ENCODE measurements at regions not wholly inside any gene's neighbourhood (a gene's known extent, or its start where the extent isn't known, plus 50 kb on each side); places are given as distances from the start of the nearest gene placed in this dataset.

DNA sequence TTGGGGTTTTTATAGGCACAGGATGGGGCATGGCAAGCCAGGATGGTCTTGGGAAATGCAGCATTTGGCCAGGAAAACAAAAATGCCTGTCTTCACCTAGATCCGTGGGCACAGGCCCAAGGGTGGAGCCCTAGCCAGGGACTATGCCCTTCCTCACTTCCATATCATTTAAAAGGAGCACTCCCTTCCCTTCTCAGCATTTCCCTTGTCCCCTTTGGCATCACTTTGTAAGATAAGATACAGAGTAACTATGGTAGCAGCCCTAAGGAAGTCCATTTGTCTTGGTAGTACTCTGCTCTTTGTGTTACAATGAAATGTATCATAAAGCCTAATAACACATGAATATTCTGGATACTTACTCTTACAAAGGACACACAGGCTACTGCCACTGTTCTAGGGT, 1092.6 kb upstream of the TENM4 start:
- no peak for DNase-seq

DNA sequence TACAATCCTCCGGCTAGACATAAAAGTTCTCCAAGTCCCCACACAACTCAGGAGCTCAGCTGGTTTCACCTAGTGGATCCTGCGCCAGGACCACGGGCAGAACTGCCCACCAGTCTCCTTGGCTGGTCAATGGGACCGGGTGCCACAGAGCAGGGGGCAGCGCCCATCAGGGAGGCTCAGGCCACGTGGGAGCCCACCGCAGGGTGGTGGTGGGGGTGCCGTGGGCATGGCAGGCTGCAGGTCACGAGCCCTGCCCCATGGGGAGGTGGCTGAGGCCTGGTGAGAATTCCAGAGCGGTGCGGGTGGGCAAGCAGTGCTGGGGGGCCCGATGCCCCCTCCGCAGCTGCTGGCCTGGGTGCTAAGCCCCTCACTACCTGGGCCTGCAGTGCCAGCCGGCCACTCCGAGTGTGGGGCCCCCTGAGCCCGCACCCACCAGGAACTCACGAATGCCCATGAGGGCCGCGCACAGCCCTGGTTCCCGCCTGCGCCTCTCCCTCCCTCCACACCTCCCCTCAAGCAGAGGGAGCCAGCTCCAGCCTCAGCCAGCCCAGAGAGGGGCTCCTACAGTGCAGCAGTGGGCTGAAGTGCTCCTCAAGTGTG, 1091.9 kb upstream of the TENM4 start:
- DNase-seq = no peak

DNA sequence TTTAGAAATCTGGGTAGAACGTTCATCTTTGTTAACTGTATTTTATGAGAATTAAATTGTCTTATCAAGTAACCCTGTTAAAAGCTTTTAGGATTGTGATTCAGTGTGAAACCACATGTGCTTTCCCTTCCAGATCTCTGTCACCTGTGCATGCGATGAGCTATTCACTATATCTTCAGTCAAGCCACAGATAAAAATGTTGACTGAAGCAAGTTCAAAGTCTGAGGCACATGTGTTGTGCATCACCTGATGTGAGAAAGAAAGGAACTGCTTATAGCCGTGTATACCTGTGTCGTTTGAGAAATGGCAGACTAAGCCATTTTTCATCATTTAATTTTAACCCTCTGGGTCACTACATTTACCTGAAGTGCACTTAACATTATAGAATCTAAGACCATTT, 1088.9 kb upstream of the TENM4 start:
- no peak for DNase-seq

DNA sequence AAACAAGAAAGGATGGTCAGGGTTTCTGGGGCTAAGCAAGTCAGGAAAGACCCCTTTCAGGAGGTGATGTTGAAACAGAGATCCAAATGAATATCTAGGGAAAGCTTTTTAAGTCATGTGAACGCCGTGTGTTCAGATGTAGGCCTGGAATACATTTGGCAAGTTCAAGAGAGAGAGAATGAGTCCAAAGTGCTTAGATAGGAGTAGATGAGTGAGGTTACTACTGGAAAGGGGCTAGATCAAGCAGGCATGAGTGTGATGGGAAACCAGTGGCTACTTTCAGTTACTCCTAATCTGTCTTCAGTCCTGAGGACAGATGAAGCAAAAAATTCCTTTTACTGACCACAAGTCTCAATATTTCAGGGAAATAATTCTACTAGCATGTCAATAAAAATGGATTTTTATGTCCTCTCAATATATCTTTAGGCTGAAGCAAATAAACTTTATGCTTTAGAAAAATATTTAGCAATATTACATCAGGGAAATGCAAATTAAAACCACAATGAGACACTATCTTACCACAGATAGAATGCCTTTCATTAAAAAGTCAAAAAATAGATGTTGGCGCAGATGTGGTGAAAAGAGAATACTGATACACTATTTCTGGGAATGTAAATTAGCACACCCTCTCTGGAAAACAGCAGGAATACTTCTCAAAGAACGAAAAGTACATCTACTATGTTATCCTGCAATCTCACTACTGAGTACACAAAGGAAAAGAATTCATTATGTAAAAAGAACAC, 1085.0 kb upstream of the TENM4 start:
- DNase-seq = no peak

DNA sequence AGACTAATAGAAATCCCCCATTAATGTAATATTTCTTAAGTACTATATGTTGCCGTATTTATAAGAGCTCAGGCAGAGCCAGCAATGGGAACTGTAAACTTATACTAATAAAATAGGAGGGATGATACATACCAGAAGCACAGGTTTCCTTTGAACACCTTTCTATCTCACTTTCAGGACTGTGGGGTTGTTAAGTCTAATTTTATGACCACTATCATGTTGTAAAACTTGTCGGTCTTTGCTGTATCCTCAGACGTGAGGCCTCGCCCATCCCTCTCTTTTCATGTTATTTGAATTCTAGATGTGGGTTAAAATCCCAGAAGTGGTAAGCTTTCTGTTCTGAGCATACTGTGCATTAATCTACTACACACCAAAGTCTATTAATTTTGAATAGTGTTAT, 1083.5 kb upstream of the TENM4 start:
- DNase-seq = no peak

DNA sequence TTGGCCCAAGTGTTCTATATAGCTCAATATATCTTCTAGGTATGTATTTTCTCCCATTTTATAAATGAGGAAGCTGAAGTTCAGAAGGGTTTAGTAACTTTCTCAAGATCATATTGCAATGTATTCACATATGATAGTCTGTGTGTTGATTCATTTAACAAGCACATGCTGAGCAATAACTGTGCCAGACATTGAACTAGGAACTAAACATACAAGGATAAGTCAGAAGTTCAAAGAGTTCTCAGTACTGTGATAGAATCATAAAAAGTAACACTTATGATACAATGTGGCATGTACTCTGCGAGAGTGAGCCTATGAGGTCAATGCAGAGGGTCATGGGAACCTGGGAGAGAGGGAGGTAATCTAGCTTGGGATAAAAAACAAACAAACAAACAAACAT, 1082.2 kb upstream of the TENM4 start:
- no peak for DNase-seq

DNA sequence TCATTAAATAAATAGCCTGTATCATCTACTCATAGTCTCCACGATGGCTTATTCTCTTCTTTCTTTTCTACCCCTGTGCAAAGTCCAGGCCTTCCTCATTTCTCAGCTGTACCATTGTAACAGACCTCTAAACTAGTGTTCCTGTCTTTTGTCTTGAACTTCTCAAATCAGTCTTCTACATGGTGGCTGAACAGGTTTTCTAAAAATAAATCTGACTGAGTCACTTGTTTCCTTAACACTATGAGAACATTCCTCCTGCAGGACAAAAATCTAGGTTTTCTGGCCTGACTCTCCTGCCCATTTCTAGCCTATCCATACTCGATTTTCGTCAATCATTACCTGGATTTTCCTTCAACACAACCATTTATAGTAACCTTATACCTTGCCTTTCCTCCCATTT, 1080.8 kb upstream of the TENM4 start:
- no peak for DNase-seq

DNA sequence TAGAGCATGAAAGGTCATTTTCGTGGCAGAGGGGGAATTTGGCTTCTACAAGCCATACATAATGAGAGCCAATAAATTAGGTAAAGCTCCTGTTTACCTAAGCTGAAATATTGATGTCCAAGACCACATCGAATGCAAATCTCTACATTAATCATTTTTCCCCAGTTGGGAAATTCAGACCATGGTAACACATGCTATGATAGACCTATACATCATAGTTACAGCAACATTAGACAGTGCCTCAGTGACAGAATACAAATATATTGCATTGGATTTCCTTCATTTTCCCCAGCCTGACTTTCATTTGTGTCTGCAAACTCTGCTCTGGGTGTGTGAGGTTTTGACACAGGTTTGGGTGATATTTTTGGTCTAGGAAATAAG, 1079.7 kb upstream of the TENM4 start:
- DNase-seq = no peak

DNA sequence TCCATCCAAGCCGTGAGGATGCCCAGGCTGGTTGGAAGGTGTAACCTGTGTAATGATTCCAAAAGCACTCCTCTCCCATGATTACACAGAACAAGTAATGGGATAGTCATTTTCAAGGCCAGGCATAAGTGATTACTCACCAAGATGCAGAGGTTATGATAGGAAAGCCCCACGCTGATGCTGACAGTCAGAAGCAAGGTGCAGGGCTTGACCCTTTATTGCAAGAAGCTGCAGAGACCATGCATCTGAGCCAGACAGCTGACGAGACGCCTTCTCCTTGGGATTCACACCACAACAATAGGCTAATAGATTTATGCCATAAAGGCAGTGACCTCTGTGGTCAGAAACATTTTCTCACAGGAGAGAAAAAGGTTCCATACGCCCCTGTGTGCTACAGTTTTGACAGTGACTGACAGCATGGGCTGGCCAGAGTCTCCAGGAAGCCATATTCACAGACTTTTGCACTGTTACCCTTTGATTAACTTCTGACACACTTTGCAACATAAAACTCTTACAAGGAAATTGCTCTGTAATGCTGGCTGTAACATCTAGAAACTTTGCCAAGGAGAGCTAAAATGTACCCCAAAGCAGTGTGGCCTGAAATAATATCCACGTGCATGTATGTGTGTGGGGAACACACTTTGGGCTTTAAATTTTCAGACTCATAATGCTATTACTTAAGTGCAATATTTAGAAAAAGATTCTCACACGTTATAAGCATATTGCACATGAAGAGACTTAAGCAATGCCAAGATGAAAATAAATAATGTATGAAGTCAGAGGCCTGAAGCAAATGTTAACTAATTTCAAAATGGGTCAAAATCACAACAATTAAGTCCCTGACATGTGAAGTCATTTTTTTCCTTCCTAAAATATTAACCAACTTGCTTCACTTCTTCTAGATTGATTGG, 1079.0 kb upstream of the TENM4 start:
- DNase-seq = no peak

DNA sequence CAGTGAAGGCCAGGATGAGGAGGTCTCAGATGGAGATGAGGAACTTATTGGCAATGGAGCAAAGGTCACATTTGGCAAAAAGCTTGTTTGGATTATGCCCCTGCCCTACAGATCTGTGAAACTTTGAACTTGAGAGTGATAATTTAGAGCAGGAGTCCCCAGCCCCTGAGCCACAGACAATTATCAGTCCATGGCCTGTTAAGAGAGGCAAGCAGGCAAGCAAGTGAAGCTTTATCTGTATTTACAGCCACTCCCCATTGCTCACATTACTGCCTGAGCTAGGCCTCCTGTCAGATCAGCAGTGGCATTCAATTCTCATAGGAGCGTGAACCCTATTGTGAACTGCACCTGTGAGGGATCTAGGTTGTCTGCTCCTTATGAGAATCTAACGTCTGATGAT, 1076.9 kb upstream of the TENM4 start:
- no peak for DNase-seq

DNA sequence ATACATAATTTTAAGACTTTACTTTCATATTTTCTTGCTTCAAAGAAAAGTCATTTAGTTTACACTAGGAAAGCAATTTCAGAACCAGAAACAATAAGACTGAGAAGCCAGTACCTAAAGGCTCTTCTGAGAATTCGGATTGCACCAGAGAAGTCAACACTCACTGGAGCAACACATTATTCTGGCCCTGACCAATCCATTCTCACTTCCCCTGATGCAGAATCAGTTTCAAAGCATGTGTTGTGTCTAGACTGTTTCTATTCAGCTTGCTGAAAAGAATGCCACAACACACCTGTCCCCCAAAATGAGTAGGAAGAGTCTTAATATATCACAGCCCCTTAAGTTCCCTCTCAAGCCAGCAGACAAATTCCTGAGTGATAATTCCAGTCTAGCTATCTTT, 1074.3 kb upstream of the TENM4 start:
- no peak for DNase-seq

DNA sequence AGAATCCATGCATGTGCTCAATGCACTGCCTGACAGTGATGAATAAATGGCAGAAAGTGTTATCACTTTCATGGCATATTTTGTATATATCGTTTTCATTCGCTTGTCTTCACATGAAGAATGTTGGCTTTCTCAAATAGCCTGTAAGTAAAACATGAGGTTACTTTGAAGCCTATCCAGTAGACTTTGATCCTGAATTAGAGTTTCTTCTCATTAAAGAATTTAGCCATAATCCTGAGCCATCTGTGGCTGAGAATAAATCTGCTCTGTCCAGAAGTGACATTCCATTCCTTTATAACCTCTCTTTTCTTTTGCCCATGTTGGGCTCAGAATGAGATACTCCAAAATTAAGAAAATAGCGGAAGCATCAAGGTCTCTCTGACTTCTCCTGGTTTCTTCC, 1071.7 kb upstream of the TENM4 start:
- no peak for DNase-seq

DNA sequence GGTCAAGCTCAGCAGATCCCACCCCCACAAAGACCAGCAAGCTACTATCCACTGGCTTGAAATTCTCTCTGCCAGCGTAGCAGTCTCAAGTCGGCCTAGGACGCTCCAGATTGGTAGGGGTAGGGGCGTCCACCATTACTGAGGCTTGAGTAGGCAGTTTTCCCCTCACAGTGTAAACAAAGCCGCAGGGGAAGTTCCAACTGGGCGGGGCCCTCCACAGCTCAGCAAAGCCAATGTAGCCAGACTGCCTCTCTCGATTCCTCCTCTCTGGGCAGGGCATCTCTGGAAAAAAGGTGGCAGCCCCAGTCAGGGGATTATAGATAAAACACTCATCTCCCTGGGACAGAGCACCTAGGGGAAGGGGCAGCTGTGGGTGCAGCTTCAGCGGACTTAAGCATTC, 1064.9 kb upstream of the TENM4 start:
- DNase-seq = no peak

DNA sequence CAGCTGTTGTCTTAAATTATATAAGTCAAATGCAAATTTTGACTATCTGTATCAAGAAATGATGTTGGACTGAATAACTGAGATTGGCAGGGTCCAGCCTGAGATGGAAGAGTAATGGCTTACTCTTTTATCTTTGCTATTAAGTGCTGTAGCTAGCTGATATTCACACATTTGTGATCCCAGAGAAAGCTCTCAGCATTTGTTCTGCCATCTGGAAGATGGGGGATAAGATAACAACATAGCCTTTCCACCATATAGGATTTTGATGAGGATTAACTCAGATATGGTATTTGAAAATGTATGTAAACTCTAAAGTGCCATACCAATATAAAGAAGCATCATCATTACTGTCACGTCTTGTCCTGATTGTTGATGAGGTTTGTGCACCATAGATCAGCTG, 1063.2 kb upstream of the TENM4 start:
- no peak for DNase-seq

DNA sequence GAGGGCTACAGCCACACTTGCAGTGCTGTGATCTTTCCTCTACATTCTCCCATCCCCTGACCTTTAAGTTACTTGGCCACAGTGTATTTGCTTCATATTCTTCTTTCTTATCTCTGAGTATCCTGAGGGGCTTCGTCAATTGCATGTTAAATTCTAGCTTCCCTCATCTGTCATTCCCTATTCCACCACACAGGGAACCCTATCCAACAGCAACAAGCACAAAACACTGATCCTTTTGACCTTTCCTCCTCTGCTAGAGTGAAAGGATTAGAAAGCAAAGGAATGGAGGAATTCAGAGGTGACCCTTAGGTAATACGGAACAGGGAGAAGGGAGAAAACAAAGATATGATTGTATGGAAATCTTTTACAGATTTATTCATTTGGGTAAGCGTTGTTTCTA, 1061.7 kb upstream of the TENM4 start:
- no peak for DNase-seq

DNA sequence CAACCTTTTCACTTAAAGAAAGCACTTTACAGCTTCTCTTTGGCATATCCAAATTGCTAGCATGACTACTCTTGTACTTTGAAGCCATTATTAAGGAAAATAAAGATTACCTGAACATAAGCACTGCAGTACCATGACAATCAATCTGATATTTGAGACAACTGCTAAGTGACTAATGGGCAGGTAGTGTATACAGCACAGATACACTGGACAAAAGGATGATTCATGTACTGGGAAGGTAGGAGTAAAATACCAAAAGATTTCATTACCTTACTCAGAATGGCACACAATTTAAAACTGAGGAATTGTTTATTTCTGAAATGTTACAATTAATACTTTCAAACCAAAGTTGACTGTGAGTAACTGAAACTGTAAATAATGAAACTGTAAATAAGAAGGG, 1054.3 kb upstream of the TENM4 start:
- DNase-seq = no peak

DNA sequence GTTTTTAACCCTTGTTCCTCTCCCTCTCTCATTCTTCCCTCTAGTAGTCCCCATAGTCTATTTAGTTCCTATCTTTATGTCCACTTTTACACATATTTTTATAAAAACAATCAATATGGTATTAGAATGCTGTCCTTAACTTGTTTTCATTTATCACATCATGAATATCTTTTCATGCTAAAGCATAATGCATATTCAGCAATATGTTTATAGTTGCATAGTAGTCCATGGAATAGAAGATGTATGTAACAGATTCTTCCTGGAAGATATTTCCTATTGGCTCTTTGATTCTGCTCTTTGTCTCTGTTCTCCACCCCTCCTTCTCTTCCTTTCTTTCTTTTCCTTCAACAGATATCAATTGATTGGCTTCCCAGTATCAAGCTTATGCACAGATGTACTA, 1047.1 kb upstream of the TENM4 start:
- DNase-seq = no peak

DNA sequence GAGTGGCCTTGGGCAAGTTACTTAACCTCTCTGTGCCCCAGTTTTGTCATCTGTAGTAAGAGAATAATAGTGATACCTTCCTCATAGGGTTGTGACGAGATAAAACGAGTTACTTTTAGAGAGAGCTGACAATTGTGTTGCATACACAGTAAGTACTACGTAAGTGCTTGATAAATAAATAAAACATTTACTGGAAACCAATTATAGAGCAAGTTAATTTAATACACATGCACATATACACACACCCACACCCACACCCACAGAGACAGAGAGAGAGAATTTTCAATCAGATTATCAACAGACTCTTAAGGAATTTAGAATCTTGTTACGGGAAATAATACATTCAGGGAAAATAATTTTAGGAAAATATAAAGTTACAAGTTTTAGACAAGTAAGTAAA, 1045.8 kb upstream of the TENM4 start:
- DNase-seq = no peak

DNA sequence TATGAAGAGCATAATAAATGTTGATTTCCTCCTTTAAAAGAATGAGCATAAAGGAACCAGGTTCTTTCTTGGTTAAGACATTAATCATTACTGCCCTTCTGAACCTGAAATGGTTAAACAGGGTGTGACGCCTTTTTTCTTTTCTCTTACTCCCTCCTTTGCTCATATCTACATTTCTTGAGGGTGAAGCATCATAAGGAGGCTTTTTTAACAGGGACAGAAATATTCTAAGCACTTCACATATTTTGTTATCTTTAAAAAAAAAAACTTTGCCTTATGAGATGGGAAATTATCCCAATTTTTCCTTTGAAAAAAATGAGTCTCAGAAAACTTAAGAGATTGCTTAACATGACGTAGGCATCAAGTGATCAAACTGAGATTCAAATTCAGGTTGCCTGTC, 1036.3 kb upstream of the TENM4 start:
- no peak for DNase-seq

DNA sequence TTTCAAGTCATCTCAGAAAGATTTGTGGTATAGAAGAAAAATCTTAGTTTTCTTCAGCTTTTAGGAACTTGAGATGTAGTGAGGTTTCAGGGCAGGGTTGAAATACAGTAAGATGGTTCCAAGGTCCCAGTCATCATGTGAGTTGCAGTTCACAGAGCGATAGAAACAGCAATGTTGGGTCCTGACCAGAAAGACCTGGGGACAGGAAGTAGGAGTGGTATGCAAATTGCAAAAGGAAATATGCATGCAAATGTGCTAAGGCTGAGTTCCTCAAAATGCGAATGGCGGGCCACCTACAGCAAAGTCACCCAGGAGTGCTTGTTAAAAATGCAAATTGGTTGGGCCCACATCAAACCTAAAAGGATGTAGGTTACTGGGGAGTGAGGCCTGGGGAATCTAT, 1032.7 kb upstream of the TENM4 start:
- no peak for DNase-seq

DNA sequence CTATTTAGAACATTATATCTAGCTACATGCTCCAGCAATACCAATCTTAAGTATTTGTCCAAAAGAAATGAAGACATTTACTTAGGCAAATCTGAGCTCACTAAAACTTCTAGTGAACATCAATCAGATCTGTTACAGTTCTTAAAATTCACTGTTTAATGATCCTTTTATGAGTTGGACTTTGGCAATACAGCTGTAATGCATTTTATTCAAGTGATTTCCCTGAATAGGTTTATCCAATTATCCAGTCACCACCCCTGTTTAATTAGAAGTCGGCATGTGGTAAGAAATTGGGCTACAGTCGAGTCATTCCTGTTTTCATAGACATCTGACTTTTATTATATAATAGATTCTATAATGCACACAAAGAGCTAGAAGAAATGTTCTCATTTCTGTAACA, 1029.0 kb upstream of the TENM4 start:
- no peak for DNase-seq

DNA sequence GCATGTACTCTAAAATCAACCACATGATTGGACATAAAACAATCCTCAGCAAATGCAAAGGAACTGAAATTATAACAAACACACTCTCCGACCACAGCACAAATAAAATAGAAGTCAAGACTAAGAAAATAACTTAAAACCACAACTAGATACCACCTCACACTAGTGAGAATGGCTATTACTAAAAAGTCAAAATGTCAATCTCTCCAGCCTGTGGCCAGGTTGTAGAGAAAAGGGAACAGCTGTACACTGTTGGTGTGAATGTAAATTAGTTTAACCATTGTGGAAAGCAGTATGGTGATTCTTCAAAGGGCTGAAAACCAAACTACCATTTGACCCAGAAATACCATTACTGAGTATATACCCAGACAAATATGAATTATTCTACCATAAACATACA, 1025.7 kb upstream of the TENM4 start:
- DNase-seq = no peak

DNA sequence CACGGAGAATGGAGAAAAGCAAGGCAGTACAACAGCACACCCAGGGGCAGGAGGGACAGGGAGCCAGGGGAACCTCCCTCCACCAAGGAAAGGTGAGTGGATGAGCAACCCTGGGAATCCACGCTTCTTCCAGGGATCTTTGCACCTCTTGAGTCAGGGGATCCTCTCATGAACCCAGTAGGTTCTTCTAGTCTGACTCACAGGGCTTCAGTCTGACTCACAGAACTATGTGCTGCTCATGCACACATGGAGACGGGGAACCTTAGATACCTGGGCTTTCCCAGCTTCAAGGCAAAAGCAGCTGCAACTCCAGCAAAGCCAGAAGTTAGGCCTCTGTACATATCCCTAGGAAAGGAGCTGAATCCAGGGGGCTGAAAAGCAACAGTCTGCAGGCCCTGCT, 1021.4 kb upstream of the TENM4 start:
- DNase-seq = no peak

DNA sequence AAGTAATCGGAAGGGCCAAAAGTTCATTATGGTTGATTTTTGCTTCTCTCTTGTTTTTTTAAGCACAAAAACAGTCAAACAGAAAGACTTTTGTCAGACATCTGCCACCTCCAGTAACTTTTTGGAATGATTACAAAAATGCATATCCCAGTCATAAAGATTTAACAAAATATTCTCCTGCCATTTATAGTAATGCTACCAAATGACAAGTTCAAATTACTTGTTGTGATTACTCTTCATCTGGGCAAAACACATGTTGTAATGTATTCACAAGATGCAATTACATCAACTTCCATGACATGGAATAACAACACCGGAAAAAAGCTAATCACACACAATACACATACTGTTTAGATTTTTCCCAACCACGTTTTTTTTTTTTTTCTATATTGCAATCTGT, 1017.5 kb upstream of the TENM4 start:
- no peak for DNase-seq

All from right hindlimb (tissue), 1 donor.